HuH-7 (cell line): ENCODE measurements at regions not wholly inside any gene's neighbourhood (a gene's known extent, or its start where the extent isn't known, plus 50 kb on each side); places are given as distances from the start of the nearest gene placed in this dataset.
"Not testable (repeated sequence)": the region's sequence is repeated elsewhere in the genome, so short reads cannot be mapped to it uniquely, and the experiment has no call there.

Source experiments
- DNase-seq: peaks from one replicate; pipeline ENCODE4 v3.0.0; 2011; ENCODE audit warnings: low spot score

DNA sequence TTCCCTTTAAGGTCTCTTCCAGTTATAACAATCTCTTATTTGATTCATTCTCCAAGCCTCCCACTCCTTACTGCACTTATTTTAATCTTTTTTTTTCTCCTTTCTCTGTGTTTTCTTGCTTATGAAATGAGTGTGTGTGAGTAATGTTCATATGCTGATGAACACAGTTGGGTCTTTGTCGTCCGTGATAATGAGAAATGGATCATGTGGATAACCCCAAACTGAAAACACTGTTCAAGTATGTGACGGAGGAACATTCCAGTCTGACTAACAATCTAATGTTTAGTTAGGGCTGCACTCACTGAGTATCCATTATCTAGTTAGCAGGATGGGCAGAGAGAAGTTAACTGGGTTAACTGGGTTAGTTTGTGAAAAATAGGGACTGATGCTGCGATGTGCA lies 253.1 kb upstream of the DUSP10 start:
- no peak for DNase-seq

- no peak for DNase-seq
These were observed 252.4 kb upstream of the DUSP10 start for GRCh38 chr1:221994274-221994698.

DNA sequence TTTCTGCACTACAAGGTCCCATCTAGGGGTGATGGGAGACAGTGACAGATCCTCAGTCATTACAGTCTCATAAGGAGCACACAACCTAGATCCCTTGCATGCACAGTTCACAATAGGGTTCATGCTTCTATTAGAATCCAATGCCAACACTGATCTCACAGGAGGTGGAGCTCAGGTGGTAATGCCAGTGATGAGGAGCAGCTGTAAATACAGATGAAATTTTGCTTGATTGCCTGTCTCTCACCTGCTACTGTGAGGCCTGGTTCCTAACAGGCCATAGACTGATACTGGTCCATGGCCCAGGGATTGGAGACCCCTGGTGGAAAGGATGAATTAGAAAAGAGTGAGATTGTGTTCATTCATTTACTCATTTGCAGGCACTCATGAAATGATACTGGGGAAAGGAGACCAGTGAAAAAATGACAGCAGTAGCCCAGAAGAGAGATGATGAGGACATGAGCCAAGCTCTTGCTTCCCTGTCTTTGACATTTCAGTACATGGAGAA lies 251.6 kb upstream of the DUSP10 start:
- DNase-seq = no peak

DNA sequence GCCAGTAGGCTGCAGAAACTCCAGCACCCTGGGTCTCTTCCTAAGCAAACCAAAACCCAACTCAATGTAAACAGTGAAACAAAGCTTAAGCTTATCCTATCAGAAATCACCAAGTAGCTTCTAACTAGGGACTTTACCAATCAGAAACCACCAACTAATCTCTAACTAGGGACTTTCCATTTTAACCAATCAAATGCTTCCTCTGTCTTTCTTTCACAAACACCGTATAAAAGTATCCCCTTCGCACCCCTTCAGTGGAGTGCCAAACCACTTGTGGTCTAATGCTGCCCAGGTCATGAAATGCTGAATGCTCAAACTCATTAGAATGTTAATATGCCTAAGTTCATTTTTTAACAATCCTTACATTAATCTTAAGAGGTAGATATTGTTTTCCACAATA lies 250.5 kb upstream of the DUSP10 start:
- no peak for DNase-seq

GRCh38 chr1:221991221-221991620 lies 249.3 kb upstream of the DUSP10 start:
- DNase-seq = no peak

DNA sequence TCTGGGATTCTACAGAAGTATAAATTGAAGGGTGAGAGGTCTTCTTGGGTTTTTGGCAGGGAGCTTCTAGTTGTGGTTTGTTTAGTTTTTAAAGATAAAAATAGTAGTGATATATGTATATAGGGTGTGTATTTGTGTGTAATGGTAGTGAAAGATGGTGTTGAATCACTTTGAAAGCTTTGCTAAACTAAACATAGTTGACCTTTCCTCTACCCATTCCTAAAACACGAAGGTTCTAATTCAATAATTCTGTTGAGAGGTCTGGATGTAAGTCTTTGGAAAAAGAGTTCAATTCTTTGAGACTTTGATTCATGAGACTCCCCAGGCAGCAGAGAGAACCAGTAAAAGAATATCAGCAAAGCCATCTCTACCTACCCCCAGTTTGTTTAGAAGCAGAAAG lies 247.9 kb upstream of the DUSP10 start:
- no peak for DNase-seq

DNA sequence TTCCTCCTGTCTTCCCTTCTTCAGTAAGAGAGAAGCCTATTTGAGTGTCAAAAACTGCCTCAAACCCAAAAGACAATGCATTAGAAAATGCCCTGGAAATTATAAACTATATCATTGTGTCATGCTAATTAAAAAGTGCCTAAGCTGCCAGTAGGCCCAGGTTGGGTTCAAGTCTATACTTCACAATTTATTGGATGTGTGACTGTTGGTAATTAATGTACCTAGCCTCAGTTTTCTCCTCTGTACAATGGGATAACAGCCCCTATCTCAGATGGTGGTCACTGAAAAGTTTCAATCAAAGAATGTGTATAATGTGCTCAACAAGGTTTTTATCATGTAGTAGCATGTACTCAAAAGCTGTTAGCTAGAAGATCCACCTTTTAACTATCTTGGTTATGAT lies 246.9 kb upstream of the DUSP10 start:
- DNase-seq = no peak

GRCh38 chr1:221987860-221988520 lies 246.1 kb upstream of the DUSP10 start:
- no peak for DNase-seq

DNA sequence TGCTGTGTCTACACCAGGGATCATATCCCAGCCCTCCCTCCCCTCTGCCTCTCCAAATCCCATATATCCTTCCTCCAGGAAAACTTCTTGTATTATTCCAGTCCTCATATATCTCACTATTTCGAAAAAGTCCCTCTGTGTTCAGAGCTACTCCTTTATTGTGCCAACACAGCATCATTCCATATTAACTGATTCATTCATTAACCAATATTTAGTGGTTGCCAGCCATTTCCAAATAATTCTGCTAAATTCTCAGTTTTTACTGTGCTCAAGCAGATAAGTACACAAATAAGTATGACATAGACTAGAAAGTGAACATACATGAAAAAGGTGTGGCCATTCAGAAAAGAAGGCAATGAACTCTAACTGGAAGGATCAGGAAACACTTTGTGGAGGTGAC lies 241.6 kb upstream of the DUSP10 start:
- no peak for DNase-seq

DNA sequence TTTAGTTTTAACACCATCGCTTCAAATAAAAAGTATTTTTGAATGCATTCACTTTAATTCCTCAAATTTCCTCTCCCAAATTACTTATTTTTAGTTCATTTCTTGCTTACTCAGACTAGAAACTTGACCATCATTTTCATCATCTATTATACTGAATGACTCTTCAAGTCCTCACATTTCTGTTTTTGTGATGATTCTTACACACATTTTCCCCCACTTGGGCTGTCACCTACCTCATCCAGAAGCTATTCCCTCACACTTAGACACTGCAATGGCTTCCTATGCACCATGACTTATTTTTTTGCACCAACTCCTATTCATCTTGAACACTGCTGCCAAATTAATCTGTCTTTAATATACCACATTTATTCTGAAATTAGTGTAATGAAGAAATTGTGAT lies 239.6 kb upstream of the DUSP10 start:
- DNase-seq = no peak

GRCh38 chr1:221979444-221980032 lies 237.6 kb upstream of the DUSP10 start:
- DNase-seq = no peak

DNA sequence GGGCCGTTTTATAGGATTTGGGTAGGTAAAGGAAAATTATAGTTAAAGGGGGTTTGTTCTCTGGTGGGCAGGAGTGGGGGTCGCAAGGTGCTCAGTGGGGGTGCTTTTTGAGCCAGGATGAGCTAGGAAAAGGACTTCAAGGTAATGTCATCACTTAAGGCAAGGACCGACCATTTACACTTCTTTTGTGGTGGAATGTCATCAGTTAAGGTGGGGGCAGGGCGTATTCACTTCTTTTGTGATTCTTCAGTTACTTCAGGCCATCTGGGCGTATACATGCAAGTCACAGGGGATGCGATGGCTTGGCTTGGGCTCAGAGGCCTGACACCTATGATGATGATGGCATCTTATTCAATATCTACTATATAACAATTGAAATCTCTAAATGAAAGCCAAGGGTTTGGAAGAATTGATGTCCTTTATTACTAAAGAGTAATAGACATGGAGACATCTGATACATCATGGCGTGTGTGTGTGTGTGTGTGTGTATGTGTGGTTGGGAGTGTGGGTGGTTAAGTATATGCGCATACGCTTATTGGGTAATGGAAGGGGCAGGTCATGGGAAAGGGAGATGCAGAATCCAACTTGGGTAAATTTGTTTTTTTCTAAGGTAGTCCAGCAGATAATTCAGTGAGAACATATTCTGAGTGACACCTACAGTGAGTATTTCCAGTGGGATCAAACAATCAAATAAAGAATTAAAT lies 236.9 kb upstream of the DUSP10 start:
- not testable (repeated sequence) for DNase-seq

- DNase-seq = not testable (repeated sequence)
These were observed 231.9 kb upstream of the DUSP10 start for GRCh38 chr1:221973787-221974186.

DNA sequence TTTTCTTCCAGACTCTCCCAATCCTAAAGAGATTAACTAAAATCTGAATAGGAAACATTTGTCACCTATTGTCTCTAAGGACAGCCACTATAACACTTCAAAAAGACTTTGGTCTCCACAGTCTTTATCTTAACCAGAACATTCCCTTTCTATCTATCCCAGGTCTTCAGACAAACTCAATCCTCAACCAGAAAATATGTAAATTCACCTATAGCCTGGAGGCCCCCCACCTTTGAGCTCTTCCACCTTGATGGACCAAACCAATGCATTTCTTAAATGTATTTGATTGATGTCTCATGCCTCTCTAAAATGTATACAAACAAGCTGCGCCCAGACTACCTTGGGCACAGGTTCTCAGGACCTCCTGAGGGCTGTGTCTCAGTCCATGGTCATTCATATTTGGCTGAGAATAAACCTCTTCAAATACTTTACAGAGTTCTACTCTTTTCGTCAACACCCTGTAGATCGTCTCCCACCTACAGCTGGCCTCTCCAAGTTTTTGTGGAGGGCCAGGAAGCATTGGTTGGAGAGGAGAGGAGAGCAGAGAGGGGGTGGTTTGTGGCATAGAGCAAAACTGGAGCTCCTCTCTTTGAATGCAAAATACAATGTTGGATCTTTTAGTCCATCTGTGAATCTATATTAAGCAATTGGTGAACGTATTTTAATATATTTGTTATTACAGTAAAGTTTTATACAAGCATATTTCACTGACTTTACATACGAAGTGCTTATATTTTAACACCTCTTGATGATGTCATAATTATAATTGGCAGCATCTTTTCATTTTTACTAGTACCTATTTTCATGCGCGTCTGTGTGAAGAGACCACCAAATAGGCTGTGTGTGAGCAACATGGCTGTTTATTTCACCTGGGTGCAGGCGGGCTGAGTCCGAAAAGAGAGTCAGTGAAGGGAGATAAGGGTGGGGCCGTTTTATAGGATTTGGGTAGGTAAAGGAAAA lies 230.7 kb upstream of the DUSP10 start:
- no peak for DNase-seq

DNA sequence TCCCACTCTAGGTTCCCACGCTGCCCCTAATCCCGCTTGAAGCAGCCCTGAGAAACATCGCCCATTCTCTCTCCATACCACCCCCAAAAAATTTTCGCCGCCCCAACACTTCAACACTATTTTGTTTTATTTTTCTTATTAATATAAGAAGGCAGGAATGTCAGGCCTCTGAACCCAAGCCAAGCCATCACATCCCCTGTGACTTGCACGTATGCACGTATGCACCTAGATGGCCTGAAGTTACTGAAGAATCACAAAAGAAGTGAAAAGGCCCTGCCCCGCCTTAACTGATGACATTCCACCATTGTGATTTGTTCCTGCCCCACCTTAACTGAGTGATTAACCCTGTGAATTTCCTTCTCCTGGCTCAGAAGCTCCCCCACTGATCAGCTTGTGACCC lies 229.1 kb upstream of the DUSP10 start:
- not testable (repeated sequence) for DNase-seq

DNA sequence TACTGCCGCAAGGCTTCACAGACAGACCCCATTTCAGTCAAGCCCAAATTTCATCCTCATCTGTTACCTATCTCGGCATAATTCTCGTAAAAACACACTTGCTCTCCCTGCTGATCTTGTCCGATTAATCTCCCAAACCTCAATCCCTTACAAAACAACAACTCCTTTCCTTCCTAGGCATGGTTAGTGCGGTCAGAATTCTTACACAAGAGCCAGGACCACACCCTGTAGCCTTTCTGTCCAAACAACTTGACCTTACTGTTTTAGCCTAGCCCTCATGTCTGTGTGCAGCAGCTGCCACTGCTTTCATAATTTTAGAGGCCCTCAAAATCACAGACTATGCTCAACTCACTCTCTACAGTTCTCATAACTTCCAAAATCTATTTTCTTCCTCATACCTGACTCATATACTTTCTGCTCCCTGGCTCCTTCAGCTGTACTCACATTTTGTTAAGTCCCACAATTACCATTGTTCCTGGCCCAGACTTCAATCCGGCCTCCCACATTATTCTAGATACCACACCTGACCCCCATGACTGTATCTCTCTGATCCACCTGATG lies 227.5 kb upstream of the DUSP10 start:
- DNase-seq = not testable (repeated sequence)

DNA sequence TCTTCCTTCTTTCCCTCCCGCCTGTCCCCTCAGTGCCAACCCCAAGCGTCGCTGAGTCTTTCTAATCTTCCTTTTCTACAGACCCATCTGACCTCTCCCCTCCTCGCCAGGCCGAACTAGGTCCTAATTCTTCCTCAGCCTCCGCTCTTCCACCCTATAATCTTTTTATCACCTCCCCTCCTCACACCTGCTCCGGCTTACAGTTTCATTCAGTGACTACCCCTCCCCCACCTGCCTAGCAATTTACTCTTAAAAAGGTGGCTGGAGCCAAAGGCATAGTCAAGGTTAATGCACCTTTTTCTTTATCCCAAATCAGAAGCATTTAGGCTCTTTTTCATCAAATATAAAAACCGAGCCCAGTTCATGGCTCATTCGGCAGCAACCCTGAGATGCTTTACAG lies 225.6 kb upstream of the DUSP10 start:
- not testable (repeated sequence) for DNase-seq

- not testable (repeated sequence) for DNase-seq
These were observed 225.0 kb upstream of the DUSP10 start for GRCh38 chr1:221966888-221967287.

DNA sequence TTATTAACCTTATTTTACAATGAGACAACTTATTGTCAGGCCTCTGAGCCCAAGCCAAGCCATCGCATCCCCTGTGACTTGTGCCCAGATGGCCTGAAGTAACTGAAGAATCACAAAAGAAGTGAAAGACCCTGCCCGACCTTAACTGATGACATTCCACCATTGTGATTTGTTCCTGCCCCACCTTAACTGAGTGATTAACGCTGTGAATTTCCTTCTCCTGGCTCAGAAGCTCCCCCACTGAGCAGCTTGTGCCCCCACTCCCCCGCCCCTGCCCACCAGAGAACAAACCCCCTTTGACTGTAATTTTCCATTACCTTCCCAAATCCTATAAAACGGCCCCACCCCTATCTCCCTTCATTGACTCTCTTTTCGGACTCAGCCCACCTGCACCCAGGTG lies 224.0 kb upstream of the DUSP10 start:
- DNase-seq = not testable (repeated sequence)

DNA sequence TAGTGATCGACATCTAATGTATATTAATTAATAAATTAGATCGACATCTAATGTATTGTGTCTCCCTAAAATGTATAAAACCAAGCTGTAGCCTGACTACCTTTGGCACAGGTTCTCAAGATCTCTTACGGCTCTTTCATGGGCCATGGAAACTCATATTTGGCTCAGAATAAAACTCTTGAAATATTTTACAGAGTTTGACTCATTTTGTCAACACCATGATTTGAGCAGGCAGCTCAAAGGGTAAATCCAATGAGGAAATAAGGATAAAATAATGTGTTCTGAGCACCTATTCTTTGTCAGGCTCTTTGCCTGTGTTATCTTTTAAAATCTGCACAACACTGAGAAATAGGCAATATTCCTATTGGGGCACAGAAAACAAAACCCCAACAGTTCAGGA lies 223.4 kb upstream of the DUSP10 start:
- no peak for DNase-seq

- DNase-seq = no peak
These were observed 221.9 kb upstream of the DUSP10 start for GRCh38 chr1:221963742-221964141.

GRCh38 chr1:221962385-221962784 lies 220.5 kb upstream of the DUSP10 start:
- DNase-seq = no peak
